COLO668 (cell line): ENCODE measurements at regions not wholly inside any gene's neighbourhood (a gene's known extent, or its start where the extent isn't known, plus 50 kb on each side); places are given as distances from the start of the nearest gene placed in this dataset.
A peak's percentile ranks its signal among the peaks of the same experiment; 100 is the strongest.

Experiments
- DNase-seq: peaks from one replicate; lab custom pipeline; 2025; ENCODE audit not compliant: unreplicated experiment; lab: John Stamatoyannopoulos, UW

DNA sequence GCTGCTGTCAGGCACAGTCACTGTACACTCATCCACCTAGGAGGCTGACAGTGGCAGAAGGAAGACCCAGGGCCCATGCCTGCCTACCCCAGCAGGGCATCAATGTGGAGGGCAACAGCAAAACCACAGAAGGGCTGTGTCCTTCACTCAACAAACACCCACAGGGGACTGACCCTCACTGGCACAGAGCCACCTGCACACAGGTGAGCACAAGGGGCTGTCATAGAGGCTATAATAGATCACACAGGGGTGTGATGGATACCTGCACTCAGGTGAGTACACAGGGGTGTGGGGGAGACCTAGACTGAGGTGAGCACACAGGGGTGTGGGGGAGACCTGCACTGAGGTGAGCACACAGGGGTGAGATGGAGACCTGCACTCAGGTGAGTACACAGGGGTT, 132.8 kb upstream of the TCERG1L start:
- no peak for DNase-seq

DNA sequence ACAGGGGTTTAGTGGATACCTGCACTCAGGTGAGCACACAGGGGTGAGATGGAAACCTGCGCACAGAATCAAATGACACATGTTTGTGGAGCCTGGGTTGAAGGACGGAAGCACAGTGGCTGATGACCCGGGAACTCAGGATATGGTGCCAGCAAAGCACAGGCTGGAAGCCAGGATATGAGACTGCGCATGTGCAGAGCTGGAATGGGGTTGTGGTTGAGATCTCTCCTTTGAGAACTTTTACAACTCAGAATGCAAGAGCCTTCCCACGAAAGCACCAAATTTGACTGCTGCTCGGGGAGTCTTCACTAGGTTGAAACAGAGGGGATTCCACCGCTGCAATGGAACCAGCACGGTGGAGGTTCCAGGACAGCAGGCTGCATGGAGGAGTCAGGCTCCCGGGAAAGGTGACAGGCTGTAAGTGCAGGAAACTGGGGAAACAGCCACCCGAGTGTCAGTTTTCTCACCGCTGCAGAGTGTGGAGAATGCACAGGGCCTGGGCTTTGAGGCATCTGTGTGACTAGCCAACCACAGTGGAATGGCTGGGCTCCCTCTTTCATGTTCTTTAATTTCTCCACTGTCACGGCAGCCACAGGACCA, 133.4 kb upstream of the TCERG1L start:
- no peak for DNase-seq

DNA sequence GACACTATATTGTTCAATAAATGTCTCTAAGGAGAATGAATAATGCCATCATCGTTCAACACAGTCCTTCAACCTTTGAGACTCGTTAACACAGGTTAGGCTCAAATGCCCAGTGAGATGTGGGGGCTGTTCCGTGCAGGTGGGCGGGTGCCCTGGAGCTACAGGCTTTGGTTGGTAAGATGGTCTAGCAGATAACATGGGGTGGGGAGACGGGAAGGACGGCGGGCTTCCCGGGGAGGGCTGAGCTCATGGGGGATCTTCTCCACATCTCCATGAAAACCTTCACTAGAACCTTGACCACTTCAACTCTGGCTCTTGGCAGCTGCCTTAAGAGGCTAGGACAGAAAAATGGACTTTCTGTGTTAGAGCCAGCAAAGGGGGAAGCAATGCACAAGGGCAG, 134.1 kb upstream of the TCERG1L start:
- DNase-seq: no peak

DNA sequence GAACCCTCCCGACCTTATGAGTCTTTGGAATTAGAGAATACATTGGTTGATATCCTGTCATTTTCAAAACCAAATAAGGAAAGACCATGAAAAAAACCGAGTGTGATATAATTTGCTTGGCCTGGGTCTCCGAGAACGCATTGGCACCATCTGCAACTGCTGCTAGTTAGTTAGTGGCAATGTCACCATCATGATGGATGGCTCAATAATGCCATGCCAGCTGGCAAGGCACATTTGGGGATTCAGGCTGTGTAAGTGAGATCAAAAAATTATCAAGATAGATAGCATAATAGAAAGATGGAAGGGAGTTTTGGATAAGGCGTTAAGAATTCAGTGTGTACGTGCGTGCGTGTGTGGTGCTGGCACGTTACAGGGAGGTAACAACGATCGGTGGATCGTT, 134.7 kb upstream of the TCERG1L start:
- DNase-seq: no peak

DNA sequence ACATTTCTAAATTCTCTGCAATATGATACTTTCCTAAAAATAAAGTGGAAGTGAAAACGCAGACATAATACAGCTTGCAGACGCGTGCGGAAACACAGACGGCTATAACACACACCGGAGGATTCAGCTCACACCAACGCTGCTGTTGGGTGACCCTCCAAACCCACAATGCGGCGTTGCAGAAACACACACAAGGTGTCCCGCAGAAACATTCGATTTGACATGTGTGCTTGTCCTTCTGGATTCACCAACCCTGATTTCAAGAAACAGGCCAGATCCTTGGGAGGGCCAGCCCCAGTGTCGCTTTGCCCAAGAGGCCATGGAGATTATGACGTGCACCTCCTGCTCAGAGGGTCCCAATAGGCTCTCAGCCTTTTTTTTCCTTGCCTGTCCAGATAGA, 136.7 kb upstream of the TCERG1L start:
- DNase-seq: no peak

DNA sequence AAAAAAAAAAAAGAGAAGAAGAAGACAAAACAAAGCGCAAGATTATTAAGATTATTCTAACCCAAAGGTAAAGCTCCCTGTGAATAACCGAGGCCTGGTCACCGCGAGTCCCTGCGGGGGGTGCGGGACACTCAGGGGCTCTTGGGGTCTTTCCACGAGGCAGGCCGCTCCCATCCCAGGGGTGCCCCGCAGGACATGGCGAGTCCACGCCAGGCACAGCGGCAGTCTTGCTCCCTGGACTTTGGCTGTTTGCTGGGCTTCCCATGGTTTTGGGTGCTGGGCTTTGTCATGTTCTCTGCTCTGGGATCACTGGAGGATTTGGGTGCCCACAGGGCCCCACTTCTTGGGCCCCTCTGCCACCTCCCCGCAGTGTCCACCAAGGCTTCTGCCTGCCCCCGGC, 137.4 kb upstream of the TCERG1L start:
- no peak for DNase-seq

DNA sequence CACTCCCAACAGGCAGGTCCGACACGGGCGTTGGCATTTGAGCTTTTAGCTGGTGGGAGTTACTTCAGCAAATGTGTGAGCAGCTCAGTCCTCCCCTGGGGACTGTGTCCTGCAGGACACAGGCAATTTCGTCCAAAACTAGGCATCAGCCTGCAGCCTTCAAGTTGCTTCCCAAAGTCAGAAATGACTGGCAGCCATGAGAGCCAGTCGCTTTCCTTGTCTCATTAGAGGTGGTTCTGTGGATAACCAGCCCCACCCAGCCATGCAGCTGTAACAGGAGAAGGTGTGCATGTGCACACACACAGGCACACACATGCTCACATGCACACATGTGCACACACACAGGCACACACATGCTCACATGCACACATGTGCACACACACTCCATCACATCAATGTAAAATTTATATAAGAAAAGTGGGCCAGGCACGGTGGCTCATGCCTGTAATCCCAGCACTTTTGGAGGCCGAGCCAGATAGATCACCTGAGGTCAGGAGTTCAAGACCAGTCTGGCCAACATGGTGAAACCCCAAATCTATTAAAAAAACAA, 138.8 kb upstream of the TCERG1L start:
- no peak for DNase-seq

DNA sequence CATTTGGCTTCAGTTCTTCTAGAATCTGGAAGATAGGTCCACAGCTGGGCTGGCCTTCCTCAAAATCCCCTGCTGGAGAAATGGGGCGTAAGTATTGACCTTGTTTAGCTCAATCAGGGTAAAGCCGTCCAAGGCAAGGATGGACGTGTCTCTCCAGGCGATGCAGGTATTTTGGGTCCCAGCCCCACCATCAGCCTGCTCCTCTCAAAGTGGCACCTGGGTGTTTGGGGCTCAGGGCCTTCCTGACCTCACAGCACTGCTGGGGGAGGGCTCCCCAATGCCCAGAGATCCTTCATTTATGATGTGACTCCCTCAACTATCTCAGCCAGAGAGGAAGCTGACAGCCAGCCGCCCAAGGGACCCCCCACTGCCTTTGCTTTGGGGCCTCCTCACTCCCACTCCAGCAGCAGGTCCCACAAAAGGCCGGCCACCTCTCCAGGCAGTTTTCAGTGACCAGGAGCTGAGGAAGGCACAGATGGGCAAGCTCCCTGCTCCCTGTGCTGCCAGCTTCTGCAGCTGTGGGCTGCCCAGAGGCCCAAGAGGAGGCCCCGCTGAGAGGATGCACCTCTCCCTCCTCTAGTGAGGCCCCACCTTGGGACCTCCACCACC, 140.0 kb upstream of the TCERG1L start:
- DNase-seq: no peak

DNA sequence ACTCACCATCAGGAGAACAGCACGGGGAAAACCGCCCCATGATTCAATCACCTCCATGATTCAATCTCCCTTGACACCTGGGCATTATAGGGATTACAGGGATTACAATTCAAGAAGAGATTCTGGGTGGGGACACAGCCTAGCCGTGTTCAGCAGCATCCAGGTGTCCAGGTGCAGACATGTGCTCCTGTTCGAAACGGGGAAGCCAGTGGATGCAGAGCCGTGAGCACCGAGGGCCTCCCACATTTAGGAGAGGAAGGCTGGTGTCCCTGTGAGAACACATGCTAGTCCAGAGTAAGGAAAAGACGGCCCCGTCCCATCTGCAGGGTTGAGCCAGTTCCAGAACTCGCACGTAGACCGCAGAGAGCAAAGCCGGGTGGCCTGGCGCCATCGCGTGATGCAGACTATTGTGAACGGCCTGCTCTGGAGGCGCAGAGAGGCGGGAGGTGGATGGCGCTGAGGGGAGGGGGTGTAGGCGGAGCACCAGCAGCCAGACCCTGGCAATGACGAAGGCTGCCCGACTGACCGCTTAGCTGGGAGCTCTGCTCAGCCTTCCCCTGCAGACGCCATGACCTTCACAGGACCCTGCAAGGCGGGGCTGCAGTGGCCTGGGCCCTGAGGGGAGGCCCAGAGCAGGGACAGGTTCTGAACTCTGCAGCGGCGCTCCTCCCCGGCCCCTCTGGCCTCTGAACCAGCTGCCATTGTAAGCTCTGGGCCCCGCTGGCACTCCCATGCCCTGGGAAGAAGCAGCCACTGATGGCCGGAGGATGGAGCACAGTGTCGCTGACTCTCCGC, 141.6 kb upstream of the TCERG1L start:
- DNase-seq: no peak

DNA sequence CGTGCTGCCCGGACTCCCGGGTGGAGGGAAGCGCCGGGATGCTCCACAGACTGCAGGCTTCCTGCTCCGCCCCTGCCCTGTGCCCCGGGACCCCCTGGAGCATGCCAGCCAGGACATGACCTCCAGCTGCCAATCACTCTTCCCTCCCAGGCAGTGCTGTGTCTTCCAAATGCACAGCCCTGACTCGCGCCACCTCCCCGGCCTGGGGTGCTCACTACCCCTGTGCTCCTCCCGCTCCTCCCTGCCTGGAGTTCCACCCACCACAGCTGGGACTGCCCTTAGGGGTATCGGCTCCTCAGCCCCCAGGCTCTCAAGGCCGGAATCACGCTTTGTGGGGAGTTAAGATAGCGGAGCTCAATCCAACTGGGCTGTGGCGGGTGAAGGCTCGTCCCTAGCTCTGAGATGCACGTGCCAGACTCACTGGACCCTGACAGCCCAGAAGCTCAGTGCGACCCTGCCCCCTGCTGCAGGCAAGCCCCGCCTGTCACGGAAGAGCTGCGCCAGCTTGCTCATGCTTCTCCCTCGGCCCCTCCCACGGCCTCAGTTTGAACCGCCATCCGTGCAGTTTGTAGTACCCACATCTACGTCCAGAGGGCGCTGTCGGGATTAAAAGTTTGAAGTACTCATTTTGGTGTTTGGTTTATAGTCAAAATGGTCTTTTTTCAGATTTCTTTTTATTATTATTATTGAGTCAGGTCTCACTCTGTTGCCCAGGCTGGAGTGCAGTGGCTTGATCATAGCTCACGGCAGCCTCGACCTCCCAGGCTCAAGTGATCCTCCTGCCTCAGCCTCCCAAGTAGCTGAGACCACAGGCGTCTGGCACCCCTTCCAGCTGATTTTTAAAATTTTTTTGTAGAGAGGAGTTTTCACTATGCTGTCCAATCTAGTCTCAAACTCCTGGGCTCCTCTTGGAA, 142.5 kb upstream of the TCERG1L start:
- DNase-seq: peak; percentile 28

DNA sequence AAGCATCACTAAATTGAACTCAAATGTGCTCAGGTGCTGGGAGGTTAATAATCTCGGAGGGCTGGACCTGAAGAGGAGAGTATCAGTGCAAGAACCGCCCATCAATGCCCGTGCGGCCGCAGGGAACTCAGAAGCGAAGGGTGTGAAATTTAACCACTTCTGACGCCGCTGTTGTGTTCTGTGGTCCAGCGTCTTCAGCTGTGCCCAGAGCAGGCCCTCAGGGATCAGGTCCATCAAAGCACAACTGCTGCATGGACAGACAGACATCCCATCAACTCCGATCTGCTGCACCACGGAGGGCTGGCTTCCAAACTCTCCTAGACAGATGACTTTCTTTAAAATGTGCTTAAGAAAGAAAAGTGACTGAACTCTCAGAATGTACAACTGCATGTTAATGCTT, 144.9 kb upstream of the TCERG1L start:
- DNase-seq: no peak

DNA sequence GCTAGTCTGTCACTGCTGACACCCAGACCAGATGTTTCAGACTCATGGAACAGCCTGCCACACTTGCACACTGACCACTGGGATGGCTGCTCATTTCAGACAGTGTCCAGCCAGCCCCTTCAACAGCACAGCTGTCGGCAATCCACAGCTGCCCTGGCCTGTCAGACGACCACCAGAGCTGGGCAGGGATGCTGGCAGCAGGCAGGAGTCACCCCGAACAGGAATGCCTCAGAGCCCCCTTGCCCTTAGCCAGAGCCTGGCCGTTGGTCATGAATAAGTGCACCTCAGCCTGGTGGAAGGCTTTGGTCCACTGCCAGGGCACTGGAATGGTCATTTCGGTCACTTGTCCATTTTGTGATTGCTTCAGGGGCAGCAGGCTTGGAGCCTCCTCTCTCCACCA, 149.6 kb upstream of the TCERG1L start:
- no peak for DNase-seq

DNA sequence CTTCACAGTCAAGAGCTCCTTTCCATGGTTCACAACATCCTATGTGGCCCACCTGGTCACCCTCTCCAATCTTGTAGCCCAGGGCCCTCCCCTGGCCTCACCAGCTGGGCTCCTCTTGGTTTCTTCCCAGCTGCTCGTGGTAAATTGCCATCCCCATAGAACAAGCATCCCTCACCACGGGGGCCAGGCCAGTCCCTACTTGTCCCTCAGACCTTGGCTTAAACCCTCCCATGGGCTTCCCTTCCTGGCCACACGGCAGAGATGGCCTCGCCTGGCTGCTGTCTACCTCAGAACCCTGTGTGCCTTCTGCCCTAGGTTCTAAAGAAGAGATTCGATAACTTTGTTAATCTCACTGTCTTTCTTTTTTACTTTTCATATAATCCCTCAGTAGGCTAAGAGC, 153.3 kb upstream of the TCERG1L start:
- DNase-seq: no peak

DNA sequence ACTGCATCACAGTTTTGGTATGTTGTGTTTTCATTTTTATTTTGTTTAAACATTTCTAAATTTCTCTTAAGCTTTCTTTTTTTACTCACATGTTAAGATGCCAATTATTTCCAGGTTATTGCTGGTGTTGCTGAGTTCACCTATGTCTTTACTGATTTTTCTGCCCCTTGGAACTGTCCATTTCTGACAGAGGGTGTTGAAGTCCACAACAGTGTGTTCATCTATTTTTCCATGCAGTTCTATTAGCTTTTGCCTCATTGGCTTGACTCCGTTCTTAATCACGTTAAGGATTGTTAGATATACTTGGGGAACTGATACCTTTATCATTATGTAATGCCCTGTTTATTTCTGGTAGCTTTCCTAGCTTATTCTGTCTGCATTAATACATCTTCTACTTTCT, 158.0 kb upstream of the TCERG1L start:
- DNase-seq: no peak

DNA sequence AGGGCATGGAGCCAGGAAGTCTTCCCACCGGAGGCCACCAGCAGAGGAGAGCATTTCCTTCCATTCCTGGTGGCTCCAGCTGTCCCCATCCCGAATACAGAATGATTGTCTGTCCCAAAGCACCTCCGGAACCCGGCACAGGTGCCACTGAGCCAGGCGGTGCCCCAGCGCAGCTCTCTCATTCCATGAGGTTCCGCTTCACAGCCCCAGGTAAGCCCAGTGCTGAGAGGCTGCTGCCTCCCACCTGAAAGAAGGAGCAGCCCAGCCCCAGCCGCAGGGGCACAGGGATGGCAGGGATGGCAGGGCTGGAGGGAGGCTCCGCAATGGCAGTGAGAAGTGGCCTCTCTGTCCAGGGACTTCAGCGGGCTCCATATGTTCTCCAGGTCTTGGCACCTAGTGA, 162.1 kb upstream of the TCERG1L start:
- DNase-seq: no peak

DNA sequence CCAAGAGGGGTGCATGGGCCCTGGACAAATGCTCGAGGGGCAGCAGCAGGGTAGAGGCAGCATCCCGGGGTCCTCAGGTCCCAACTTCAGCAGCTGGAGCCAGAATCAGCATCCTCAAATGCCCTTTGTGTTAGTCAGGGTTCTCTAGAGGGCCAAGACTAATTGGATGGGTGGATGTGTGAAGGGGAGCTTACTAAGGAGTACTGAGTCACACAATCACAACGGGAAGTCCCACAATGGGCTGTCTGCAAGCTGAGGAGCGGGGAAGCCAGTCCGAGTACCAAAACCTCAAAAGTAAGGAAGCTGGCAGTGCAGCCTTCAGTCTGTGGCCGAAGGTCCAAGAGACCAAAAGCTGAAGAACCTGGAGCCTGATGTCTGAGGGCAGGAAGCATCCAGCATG, 162.9 kb upstream of the TCERG1L start:
- no peak for DNase-seq

DNA sequence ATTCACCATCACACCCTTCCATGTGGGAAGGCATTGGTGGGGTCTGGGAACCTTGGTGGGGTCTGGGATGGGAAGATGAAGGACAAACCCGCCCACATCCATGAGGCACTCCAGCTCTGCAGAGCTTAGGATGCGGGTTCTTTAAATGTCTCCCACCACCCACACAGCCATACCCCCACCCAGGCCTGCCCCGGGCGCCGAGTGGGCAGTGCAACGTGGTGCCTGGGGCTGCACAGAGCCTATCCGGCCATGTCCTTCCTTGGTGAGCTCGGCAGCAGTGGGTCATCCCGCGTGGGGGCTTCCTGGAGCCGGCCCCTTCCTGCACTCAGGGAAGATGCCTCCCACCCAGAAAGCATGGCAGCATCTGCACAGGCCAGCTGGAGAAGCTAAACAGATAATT, 163.5 kb upstream of the TCERG1L start:
- DNase-seq: no peak

DNA sequence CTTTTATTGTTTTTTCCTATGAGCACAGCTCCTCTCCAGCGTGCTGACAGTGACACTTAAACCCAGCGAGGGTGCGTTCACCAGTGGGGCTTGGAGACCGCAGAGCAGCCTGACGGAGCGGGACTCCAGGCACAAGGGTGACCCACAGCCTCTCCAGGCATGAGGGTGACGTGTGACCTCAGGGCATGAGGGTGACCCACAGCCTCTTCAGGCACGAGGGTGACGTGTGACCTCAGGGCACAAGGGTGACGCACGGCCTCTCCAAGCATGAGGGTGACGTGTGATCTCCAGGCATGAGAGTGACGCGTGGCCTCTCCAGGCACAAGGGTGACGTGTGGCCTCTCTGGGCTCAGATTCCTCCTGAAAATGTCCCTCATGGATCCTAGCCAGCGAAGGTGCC, 164.3 kb upstream of the TCERG1L start:
- DNase-seq: no peak

DNA sequence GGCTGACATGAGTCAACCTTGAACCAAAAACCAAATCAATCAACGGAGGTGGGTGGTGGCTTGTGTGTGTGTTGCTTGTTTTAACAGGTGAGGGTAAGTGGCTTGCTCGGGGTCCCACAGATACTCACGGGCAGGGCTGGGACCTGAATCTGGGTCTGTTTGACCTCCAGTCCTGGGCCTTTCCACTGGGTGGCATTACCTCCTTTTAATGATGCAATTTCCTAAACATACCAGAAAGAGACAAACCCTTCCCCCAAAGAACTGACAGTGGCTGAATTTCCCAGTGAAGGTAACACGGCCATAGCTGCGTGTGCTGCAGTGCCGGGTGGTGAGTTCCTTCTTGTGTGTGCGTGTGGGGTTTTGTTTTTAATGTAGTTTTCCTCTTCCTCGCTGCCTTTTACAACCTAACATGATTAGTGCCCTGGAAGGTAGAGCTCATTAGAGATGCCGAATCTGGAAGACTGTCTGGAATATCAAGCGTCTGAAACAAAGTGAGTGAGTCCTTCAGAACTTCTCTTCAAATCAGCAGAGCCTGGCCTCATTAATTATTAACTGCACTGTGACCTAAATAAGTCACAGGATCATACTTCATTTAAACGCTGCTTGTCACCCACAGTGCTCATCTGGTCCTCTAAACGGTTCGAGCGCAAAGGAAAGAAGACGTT, 166.1 kb upstream of the TCERG1L start:
- DNase-seq: no peak

DNA sequence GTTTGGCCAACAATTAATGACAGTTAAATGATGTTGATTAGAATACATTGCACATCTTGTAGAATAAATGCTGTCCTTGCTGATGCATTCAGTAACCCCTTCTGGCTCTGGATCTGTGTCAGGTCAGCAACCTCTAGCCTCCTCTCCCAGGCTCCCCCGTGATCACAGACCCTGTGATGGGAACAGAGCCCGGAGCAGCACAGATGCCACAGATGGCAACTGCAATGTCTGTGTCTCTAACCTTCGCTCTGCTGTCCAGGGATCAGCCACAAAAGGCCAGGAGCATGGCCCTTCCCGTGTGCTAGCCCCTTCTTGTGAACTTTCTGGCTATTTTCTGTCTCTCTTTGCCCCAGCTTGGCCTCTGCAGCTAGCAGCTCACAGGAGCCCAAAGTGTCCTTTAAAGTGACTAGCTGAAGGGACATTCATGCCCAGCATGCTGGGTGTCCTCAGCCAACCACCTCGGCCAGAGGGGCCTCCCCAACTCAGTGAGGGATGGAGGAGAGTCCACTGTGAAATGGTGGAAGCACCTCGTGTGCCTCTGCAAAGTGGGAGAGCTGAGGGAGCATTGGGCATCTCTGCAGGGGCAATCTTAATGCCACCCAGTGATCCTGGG, 167.0 kb upstream of the TCERG1L start:
- no peak for DNase-seq
